Stimulated activated CD8-positive, alpha-beta memory T cell treated with anti-CD3 and anti-CD28 coated beads, Interleukin-12 subunit alpha, Interleukin-12 subunit beta, amount 100 ng/mL, for 1 hour (primary cell): ENCODE measurements at regions not wholly inside any gene's neighbourhood (a gene's known extent, or its start where the extent isn't known, plus 50 kb on each side); places are given as distances from the start of the nearest gene placed in this dataset.
A peak's percentile ranks its signal among the peaks of the same experiment; 100 is the strongest.

ENCODE experiments used
- DNase-seq: peaks from one replicate; pipeline ENCODE4 v3.0.0-alpha.2; 2020; ENCODE audit warnings: low read depth

GRCh38 chr15:38672814-38673670, 108.4 kb upstream of the RASGRP1 start:
- no peak for DNase-seq

DNA sequence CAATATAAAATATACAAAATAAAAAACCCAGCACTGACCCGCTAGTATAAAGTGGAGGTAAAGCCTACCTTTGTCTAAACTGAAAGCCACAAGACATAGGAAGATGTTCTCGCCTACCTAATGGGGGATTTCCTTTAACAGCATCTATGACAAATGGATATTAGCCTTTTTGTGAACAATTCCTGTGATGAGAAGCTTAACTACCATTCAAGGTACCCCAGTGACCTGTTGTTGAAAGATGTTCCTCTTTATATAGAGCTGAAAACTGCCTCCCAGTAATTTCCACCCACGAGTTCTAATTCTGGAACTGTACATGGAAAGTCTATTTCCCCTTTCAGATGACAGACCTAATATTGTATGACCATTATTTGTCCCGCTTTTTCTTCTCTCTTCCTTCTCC, 109.8 kb upstream of the RASGRP1 start:
- DNase-seq, result no peak

DNA sequence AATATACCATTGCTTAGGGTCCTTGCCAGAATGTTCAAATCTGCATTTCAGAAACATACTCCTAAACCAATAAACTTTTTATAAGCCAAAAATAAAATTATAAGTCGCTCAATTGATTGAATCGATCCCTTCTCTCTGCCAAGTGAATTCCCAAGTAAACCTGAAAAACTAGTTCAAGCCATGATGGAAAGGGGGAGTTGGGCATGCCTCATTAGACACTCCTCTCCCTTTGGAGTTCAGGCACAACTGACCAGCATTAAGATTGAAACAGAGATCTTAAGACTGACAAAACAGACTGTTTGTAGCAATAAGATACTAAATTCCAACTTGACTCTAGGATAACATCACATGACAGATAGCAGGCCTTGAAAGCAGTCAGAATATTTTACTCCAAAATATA, 113.7 kb upstream of the RASGRP1 start:
- no peak for DNase-seq

- DNase-seq, result no peak
These were observed 116.2 kb upstream of the RASGRP1 start for GRCh38 chr15:38680775-38681174.

GRCh38 chr15:38682363-38682762, 117.7 kb upstream of the RASGRP1 start:
- no peak for DNase-seq

DNA sequence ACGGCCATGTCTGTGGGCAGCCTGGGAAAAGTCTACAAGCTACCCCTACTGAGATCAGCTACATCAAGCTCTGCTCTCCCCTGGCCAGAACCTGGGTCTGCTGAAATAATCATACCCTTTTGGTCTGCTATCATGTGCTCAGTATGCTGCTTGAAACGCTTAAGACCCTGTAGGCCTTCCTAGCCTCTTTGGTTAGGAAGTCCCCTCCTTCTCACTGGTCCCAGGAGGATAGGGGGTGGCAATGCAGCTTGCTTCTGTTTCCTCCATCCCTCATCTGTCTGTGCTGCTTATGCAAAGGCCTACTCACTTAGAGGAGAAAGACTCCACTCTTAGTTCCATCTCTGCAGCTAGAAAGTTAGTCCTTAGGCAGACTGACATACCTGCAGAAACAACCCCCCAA, 118.2 kb upstream of the RASGRP1 start:
- no peak for DNase-seq

DNA sequence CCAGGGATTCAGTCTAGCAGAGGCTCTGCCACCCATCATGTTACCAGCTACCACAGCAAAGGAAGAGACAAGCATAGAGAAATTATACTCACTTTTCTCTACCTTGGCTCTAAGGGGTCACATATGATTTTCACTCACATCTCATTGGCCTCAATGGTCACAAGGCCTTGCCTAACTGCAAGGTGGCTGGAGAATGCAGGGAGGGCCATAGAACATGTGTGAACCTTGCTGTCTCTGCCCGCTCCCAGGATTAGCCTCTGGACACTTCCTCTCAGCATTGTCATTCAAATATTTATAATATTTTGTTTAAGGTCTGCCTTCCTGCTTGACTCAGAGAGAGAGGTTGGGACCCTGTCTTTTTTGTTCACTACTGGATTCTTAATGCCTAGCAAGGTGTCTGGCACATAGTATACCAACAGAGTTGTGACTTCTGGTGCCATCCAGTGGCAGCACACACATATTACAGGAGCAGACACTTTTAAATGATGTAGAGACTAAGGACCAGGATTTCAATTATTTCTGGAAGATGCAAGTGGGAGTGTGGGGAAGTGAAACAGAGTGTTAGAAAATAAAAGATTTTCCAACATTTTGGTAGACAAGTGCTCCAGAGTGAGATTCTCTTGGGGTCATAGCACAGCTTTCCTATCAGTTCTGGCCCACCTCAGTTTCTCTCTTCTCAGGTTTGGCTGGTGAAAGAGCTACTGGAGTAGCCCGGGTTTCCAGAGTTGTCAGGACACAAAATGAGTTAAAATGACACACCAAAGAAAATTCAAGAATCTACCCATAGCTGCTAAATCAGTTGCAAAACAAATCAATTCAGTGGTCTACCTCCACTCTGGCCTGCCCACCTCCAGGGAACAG, 119.0 kb upstream of the RASGRP1 start:
- peak; percentile 48 for DNase-seq

- no peak for DNase-seq
These were observed 119.9 kb upstream of the RASGRP1 start for GRCh38 chr15:38684440-38685010.

DNA sequence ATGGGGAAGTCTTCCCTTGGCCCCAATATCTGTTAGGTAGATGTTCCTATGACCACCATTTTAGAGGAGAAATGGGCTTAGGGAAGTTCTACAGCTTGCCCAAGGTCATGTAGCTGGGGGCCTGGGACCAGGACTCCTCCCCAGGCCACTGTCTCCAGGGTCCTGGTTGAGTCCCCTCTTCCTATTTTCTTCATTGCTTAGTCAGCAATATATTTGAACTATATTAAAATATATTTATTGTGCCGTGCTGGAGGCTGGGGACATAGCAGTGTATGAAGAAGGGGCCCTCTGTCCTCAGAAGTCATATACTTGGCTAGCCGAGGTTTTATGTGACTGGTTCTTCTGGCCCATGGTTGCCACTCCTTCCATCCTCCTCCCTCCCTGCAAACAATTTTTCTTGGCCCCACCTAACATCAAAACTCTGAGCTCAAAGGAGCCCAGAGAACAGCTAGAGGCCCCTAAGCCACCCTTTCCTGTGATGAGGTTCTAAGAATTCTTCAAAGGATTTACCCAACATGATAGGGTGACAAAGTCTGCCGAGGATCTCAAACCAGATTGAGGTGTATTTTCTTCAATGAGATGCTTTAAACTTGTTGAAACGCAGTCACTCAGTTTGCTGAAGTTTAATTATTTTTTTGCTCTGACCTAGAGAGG, 121.2 kb upstream of the RASGRP1 start:
- no peak for DNase-seq

DNA sequence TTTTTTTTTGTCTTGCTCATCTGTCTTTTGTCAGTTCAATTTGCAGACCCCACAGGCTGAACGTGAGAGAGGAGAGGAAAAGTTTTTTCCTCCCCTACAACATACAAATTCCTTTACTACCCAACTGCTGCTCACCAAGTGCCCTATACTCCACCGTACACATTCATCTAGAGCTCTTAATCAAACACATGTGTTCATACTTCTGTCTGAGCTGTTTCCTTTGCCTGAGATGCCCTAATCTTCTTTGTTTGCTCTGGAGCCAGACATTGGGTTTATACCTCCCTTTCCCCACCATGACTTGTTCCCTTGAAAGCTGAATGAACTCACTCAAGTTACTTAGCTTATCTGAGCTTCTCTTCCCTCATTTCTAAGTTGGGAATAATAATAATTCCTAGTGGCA, 122.7 kb upstream of the RASGRP1 start:
- no peak for DNase-seq

DNA sequence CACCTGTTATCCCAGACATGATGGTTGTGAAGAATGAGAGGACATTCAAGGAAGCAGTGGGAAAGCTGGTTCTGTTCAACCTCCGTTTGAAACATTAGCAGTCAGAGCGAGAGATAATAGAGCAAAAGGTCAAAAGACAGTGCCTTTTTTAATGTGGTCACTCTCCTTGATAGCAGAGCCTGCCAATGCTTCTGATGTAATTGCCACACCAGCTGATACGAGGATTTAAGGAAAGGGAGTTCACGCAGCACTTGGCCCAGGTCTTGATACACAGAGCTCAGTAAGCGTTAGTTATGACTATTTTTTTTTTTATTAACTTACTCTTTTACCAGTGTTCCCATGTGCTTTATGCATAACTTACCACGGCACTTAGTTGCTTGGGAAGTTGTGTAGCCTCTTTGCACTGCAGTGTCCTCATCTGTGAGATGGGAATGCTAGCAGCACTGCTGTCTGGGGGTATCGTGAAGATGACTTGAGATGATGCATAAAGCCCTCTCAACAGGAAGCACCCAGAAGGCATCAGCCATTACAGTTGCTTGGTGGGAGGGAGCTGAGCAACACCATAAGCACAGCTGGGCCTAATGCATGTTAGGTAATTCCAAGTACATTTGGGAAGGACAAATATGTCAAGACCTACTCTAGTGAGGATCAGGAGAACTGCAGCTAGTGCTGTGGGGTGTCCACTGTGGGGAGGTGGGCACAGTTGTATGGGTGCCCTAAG, 123.3 kb upstream of the RASGRP1 start:
- no peak for DNase-seq

- no peak for DNase-seq
These were observed 124.1 kb upstream of the RASGRP1 start for GRCh38 chr15:38688761-38689160.

DNA sequence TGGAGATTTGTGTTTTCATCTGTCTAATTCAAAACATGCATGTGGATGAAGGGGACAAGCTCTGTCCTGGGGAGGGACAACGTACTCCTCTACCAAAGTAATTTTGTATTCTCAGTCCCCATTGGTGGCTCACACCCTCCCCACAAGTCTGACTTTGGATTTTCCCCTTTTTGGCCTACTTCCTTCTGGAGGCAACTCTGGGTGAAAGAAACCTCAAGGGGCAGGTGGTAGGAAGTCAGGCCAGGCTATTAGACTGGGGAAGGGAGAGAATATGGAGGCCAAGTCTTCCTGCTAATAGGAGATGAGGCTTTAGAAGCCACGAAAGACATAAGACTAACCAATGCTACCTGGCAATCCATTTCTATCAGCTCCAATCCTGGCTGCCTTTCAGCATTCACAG, 124.9 kb upstream of the RASGRP1 start:
- no peak for DNase-seq

DNA sequence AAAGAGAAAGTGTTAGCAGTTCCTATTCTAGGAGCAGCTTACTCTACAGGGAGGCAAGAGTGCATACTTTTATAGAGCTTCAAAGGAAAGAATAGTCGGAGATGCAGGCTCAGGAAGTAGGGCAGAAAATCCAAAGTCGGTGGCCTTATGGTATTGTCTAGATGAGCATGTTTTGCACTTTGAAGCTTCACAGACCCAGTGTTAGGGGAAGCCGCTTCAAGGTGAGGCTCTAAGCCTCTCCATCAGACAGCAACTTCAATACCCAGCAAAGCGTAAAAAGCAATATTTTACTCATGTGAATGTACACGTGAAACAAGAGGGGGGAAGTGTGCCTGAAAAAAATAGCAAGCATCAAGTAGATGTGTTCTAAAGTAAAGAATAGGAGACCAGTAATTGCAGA, 125.6 kb upstream of the RASGRP1 start:
- no peak for DNase-seq

DNA sequence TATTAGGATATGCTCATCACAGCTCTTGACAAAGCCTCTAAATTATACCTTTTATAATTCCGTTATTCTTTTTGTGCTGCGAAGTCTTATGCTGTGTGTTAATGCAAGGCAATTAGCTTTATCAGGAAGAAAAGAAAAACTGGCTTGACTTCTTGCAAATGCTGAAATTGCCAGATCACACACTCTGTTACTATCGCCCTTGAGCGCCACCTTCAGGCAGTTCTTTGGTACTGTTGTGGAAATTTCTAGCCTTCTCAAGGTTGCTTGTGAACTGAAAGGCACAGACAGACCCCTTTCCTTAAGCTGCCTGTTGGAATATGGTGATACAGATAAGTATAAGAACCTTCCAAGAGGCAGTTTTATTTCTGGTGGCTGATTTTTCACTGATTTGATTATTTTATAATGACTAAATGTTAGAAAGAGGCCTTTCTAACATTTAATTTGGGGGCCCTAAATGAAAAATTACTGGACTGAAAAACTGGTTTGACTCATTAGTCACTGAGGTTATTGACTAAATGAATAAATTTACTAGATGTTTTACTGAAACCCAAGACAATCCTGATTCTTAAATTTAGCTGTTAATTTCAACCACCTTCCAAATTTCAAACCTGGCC, 126.2 kb upstream of the RASGRP1 start:
- DNase-seq, result peak; percentile 75

- no peak for DNase-seq
These were observed 126.8 kb upstream of the RASGRP1 start for GRCh38 chr15:38691377-38691776.

GRCh38 chr15:38691965-38692788, 127.6 kb upstream of the RASGRP1 start:
- DNase-seq, result no peak

- DNase-seq, result no peak
These were observed 128.1 kb upstream of the RASGRP1 start for GRCh38 chr15:38692789-38693062.

DNA sequence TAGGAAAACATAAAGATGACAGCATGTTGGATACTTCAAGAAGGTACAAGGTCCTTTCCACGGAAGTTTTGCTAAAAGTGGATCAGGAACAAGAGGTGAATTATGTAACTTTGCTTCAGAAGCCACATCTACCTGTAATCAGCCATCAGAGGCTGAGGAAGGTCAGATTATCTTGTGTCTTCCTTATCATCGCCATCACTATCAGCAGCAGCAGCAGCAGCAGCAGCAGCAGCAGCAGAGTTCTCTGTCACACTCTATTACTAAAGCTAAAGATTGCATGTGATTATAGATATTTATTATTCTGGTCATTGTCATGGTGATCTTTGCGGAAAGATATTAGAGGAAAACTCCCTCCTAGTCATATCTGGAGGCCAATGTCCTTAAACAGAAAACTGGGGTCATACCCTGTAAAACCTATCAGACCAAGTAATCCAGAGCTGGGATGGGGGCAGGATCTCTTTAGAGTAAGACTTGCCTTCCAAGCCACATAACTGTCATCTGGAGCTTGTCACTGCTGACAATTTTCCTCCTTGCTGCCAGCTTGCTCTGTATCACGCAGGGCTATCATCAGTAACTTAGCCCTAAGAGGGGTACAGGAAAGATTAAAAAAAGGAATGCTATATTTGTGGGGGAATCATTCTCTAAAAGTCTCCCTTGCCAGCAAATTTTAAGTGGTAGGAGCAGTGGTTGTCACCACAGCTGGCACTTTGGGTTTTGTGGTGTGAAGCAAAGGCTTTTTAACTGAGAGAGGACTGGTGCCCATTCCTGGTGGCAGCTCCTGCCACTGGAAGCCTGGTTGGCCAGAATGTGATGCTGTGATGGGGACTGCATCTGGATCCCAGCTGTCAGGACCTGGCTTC, 130.9 kb upstream of the RASGRP1 start:
- no peak for DNase-seq
